Ascending aorta (tissue), 2 donors: ENCODE measurements at regions not wholly inside any gene's neighbourhood (a gene's known extent, or its start where the extent isn't known, plus 50 kb on each side); places are given as distances from the start of the nearest gene placed in this dataset.

Experiments
- DNase-seq, 2 donors: peaks; one replicate each; pipeline ENCODE4 v3.0.0-alpha.2; 2019; ENCODE audit warnings: low spot score in 2 of 2
- H3K27ac ChIP-seq, 2 donors: fragments of 200-600 bp; sonication (generic); one replicate each; pipeline ENCODE4 v1.5.1; 2016 to 2017; ENCODE audit warnings: mild to moderate bottlenecking in 1 of 2
- H3K27me3 ChIP-seq: fragments of 200-600 bp; sonication (generic); one replicate; pipeline ENCODE4 v1.5.1; 2017
- H3K36me3 ChIP-seq, 2 donors: fragments of 200-600 bp; sonication (generic); one replicate each; pipeline ENCODE4 v1.5.1; 2016
- H3K4me1 ChIP-seq, 2 donors: fragments of 200-600 bp; sonication (generic); one replicate each; pipeline ENCODE4 v1.5.1; 2016 to 2017; ENCODE audit warnings: mild to moderate bottlenecking in 1 of 2
- H3K4me3 ChIP-seq, 2 donors: fragments of 200-600 bp; sonication (generic); one replicate each; pipeline ENCODE4 v1.5.1; 2016 to 2017; ENCODE audit warnings: mild to moderate bottlenecking in 1 of 2
- H3K9me3 ChIP-seq, 2 donors: fragments of 200-600 bp; sonication (generic); one replicate each; pipeline ENCODE4 v1.5.1; 2016
- intact Hi-C: fragments of 100-400 bp; cut with DNase I; formaldehyde crosslinking; loops from one replicate; pipeline ENCODE4 v1.15.1; 2023
- TF ChIP-seq, protein P1 (sequence below), 3 experiments: fragments of 200-600 bp in 2 of 3; fragments of 450-650 bp in 1 of 3; sonication (generic) in 2 of 3; IDR thresholded peaks; one replicate each; pipeline ENCODE4 v1.5.1; 2016 to 2019; ENCODE audit warnings: antibody characterized with exemption in 3 of 3, mild to moderate bottlenecking in 1 of 3, moderate library complexity in 1 of 3

DNA sequence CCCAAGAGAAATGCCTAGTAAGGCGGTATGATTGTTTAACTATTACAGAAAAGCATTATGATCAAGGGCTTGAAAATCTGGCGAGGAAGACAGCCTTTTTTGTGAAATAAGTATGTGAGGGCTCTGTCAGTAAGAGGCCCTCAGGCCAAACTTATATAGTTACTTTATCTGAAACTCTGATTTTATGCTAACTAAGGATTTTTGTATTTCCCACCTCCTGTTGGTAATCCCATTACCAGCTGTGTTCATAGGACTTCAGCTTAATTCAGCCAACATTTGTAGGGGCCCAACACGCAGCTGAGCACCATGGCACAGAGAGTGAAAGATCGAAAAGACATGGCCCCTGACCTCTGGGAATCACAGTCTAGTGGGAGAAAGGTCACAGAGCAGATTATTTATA, 318.3 kb upstream of the WWC1 start:
- Histone ChIP-seq H3K36me3 (no peaks in the 10 kb centered on the region), H3K27ac (no peak overlapping the region), H3K27me3 (no peaks in the 10 kb centered on the region), H3K4me1 (no peaks in the 10 kb centered on the region), H3K4me3 (no peak overlapping the region), H3K9me3 (no peaks in the 10 kb centered on the region)
- intact Hi-C loops: no loop called here
- TF ChIP-seq, protein P1, sequence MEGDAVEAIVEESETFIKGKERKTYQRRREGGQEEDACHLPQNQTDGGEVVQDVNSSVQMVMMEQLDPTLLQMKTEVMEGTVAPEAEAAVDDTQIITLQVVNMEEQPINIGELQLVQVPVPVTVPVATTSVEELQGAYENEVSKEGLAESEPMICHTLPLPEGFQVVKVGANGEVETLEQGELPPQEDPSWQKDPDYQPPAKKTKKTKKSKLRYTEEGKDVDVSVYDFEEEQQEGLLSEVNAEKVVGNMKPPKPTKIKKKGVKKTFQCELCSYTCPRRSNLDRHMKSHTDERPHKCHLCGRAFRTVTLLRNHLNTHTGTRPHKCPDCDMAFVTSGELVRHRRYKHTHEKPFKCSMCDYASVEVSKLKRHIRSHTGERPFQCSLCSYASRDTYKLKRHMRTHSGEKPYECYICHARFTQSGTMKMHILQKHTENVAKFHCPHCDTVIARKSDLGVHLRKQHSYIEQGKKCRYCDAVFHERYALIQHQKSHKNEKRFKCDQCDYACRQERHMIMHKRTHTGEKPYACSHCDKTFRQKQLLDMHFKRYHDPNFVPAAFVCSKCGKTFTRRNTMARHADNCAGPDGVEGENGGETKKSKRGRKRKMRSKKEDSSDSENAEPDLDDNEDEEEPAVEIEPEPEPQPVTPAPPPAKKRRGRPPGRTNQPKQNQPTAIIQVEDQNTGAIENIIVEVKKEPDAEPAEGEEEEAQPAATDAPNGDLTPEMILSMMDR (IDR thresholded peaks at IDR 0.05): no peak
- DNase-seq: no peak

DNA sequence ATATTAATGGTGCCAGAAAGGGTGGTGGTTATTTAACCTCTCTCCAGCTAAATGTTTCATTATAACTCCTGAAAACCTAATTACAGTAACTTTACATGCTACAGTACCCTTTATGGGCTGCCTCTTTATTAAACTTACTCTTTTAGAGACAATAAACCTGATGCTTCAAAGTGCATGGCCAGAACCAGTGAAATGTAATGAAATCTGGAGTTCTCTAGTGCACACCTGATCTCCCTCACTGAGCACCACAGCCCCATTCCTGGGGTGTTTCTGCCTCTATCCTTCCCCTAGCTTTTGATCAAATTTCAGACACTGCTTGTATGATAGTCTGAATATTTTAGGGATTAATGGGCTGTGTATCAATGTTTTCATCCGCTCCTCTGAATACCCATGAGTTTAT, 306.5 kb upstream of the WWC1 start:
- Histone ChIP-seq H3K4me3 (no peak overlapping the region), H3K27ac (no peak overlapping the region), H3K27me3 (no peaks in the 10 kb centered on the region), H3K36me3 (no peaks in the 10 kb centered on the region), H3K4me1 (no peaks in the 10 kb centered on the region), H3K9me3 (no peaks in the 10 kb centered on the region)
- no peak for DNase-seq
- intact Hi-C loops: no loop called here
- TF ChIP-seq, protein P1 (IDR thresholded peaks at IDR 0.05): no peak

DNA sequence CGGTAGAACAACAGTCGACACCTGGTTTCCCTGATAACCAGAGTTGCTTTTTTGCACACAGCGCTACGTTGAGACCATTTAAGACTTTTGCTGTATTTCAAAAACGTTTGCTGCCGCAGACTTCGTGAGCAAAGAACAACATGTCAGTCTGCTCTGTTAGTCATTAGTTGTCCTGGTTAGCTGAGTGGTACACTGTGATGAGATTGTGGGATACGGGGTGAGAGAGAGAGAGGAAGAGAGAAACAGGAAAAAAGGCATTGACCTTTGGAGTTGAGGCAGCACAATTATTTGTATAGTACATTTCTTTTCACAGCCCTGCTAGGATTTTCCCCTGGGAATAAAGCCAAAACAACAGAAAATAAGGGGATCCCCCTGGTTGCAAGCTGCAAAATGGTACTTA, 306.1 kb upstream of the WWC1 start:
- Histone ChIP-seq H3K27ac (no peak overlapping the region), H3K4me1 (no peaks in the 10 kb centered on the region), H3K9me3 (no peaks in the 10 kb centered on the region), H3K4me3 (no peak overlapping the region), H3K36me3 (no peaks in the 10 kb centered on the region), H3K27me3 (no peaks in the 10 kb centered on the region)
- intact Hi-C loops: no loop called here
- TF ChIP-seq, protein P1 (IDR thresholded peaks at IDR 0.05): no peak
- no peak for DNase-seq

DNA sequence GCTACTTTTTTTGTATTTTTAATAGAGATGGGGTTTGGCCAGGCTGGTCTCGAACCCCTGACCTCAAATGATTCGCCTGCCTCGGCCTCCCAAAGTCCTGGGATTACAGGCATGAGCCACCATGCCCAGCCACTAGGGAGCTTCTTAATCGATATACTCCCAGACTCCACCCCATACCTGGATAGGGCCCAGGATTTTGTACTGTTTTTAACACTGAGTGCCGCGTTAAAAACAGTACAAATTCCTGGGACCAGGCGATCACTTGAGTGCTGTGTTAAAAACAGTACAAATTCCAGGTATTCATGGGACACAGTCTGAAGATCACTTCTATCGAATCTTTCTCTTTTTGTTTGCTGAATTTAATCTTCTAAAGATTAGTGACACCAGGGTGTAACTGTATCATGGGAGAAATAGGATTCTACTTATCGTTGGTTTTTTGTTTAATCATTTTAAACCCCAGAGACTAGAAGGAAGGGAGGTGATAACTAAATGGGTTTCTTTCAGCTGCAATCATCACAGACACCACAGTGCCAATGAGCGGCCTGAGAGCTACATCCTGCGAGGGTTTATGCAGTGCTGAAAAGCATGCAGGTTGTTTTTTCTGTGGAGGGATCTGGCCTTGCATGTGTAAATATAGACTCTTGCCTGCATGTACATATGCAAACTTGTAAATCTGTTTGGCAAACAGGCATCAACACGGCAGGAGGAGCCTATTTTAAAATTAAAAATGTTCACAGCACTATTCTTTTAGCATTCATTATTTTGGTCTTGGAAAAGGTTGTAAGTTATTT, 303.8 kb upstream of the WWC1 start:
- Histone ChIP-seq H3K36me3 (no peaks in the 10 kb centered on the region), H3K27ac (no peak overlapping the region), H3K4me3 (no peak overlapping the region), H3K4me1 (no peaks in the 10 kb centered on the region), H3K9me3 (no peaks in the 10 kb centered on the region), H3K27me3 (no peaks in the 10 kb centered on the region)
- DNase-seq: no peak
- intact Hi-C loops: no loop called here
- TF ChIP-seq, protein P1 (IDR thresholded peaks at IDR 0.05): no peak

DNA sequence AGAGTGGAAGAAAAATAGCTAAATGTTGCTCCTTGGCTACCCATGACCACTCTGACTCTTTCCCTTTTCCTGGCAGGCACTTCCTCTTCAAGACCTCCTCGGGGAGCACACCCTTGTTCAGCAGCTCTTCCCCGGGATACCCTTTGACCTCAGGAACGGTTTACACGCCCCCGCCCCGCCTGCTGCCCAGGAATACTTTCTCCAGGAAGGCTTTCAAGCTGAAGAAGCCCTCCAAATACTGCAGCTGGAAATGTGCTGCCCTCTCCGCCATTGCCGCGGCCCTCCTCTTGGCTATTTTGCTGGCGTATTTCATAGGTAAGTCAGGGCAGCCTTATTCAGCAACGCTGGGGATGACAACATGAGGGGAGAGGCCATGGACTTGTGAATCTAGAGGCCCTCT, 298.6 kb upstream of the WWC1 start:
- TF ChIP-seq, protein P1 (IDR thresholded peaks at IDR 0.05): no peak
- Histone ChIP-seq H3K27ac (no peak overlapping the region), H3K4me1 (no peaks in the 10 kb centered on the region), H3K36me3 (no peaks in the 10 kb centered on the region), H3K9me3 (no peaks in the 10 kb centered on the region), H3K4me3 (no peak overlapping the region), H3K27me3 (no peaks in the 10 kb centered on the region)
- intact Hi-C loops: no loop called here
- DNase-seq: no peak

DNA sequence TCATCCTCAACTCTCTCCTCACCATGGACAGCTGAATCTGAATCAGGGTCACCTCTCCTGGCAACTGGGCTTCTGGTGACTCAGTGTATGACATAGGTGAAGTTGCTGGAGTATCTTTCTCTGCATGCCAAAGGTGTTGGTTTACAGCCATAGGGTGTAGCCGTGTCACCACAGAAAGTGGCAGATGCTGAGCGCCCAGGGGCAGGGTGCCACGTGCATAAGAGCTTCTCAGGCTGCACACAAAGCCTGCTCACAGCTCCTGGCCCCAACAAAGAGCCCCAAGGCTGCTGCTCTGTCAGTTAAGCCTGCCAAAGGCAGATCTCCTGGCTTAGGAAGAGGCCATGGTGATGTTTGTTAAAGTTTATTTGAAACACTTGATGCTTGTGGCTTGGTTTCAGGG, 297.7 kb upstream of the WWC1 start:
- H3K4me1 ChIP-seq: no peaks in the 10 kb centered on the region
- DNase-seq: no peak
- intact Hi-C loops: no loop called here
- no peaks in the 10 kb centered on the region for H3K9me3 ChIP-seq
- no peaks in the 10 kb centered on the region for H3K27me3 ChIP-seq
- TF ChIP-seq, protein P1 (IDR thresholded peaks at IDR 0.05): no peak
- no peak overlapping the region for H3K27ac ChIP-seq
- H3K36me3 ChIP-seq: no peaks in the 10 kb centered on the region
- no peak overlapping the region for H3K4me3 ChIP-seq
